HepG2 (cell line): ENCODE measurements at regions not wholly inside any gene's neighbourhood (a gene's known extent, or its start where the extent isn't known, plus 50 kb on each side); places are given as distances from the start of the nearest gene placed in this dataset.

Experiments used
- ATAC-seq: fragments of 200-7000 bp; cut with Tn5 transposase; 3 replicates; pipeline ENCODE4 v1.9.1; 2020; ENCODE audit warnings: mild to moderate bottlenecking, moderate library complexity
- BruUV-seq: library from RNA; stranded (reverse); fragments of 400-500 nt; replicated peaks from 2 replicates; lab custom pipeline; 2021; lab: Mats Ljungman, UMichigan
- CTCF ChIA-PET: fragments of 300-600 bp; formaldehyde crosslinking; extraction: SDS; loops from one replicate; lab custom pipeline; 2021; ENCODE audit warnings: low total read pairs, inconsistent platforms, low intra/inter-chr PET ratio; lab: Yijun Ruan, JAX
- POLR2A ChIA-PET: fragments of 350-600 bp; sonication (Branson Sonifier 250); formaldehyde crosslinking; loops from one replicate; lab custom pipeline; 2020; ENCODE audit warnings: antibody characterized with exemption, inconsistent platforms; lab: Yijun Ruan, JAX
- DNase-seq: peaks from one replicate; pipeline ENCODE4 v3.0.0-alpha.2; 2015; ENCODE audit warnings: low spot score
- FAIRE-seq: peaks from 3 replicates; lab custom pipeline; 2011; peaks lifted over from hg19 to GRCh38; lab: Jason Lieb, UNC
- H2AFZ ChIP-seq: one replicate; pipeline ENCODE4 v1.6.1; 2011; ENCODE audit warnings: low read length, inconsistent platforms
- H3K27ac ChIP-seq: fragments of 300-600 bp; 3 replicates; pipeline ENCODE4 v1.8.0; 2011; ENCODE audit warnings: mixed run types, mild to moderate bottlenecking, mixed read lengths, low read length, inconsistent platforms; ENCODE audit not compliant: insufficient read depth; ENCODE audit errors: extremely low read length
- H3K27me3 ChIP-seq, 2 experiments: fragments of 200-600 bp in 1 of 2; 2 replicates in 1 of 2; 3 replicates in 1 of 2; pipeline versions ENCODE4 v1.6.0 to v1.8.0; 2011; ENCODE audit warnings: low read length in 2 of 2, mild to moderate bottlenecking in 2 of 2, moderate library complexity in 2 of 2, inconsistent platforms in 1 of 2; ENCODE audit not compliant: insufficient read depth in 2 of 2, control insufficient read depth in 1 of 2
- H3K36me3 ChIP-seq, 2 experiments: fragments of 200-600 bp in 1 of 2; replicated peaks in 1 of 2; 2 replicates in 1 of 2; 3 replicates in 1 of 2; pipeline versions ENCODE4 v1.5.1 to v1.8.0; 2011; ENCODE audit warnings: low read length in 2 of 2, inconsistent platforms in 1 of 2; ENCODE audit not compliant: insufficient read depth in 2 of 2, control insufficient read depth in 1 of 2
- H3K4me1 ChIP-seq: 2 replicates; pipeline ENCODE4 v1.5.1; 2012; ENCODE audit warnings: low read length, inconsistent platforms; ENCODE audit not compliant: insufficient read depth
- H3K4me2 ChIP-seq: 2 replicates; pipeline ENCODE4 v1.6.0; 2011; ENCODE audit warnings: low read depth, low read length, inconsistent platforms
- H3K4me3 ChIP-seq, 3 experiments: fragments of 200-600 bp in 1 of 3; sonication (generic), shearing (Covaris generic) in 1 of 3; replicated peaks in 1 of 3; 2 replicates each; pipeline ENCODE4 v1.5.1; 2011 to 2016; ENCODE audit warnings: low read length in 3 of 3, inconsistent platforms in 2 of 3, low read depth in 2 of 3, mild to moderate bottlenecking in 2 of 3, control low read depth in 1 of 3, mixed read lengths in 1 of 3; ENCODE audit not compliant: insufficient read depth in 1 of 3
- H3K79me2 ChIP-seq: one replicate; pipeline ENCODE4 v1.6.1; 2011; ENCODE audit warnings: low read length, inconsistent platforms; ENCODE audit not compliant: insufficient read depth
- H3K9ac ChIP-seq: 2 replicates; pipeline ENCODE4 v1.6.0; 2011; ENCODE audit warnings: mild to moderate bottlenecking, low read depth, low read length, inconsistent platforms; ENCODE audit not compliant: insufficient read depth
- H3K9me3 ChIP-seq: 2 replicates; pipeline ENCODE4 v1.5.1; 2012; ENCODE audit warnings: mild to moderate bottlenecking, low read length
- H4K20me1 ChIP-seq: 2 replicates; pipeline ENCODE4 v1.6.0; 2011; ENCODE audit warnings: inconsistent platforms, mild to moderate bottlenecking, low read length, moderate library complexity; ENCODE audit not compliant: insufficient read depth
- ARNT2 ChIP-seq: sonication (generic); formaldehyde crosslinking; IDR thresholded peaks from 2 replicates; pipeline ENCODE4 v1.8.0; 2022; ENCODE audit warnings: mild to moderate bottlenecking, low read depth, missing genetic modification reagents, moderate library complexity
- E2F2 ChIP-seq: sonication (generic); formaldehyde crosslinking; IDR thresholded peaks from 2 replicates; pipeline ENCODE4 v1.4.0; 2020; ENCODE audit warnings: missing genetic modification reagents, borderline replicate concordance
- ETV5 ChIP-seq: IDR thresholded peaks from 2 replicates; pipeline ENCODE4 v1.6.1; 2018; ENCODE audit warnings: missing biosample characterization, missing genetic modification reagents, inconsistent platforms, borderline replicate concordance
- GATA4 ChIP-seq: sonication (generic); IDR thresholded peaks from 2 replicates; pipeline ENCODE4 v1.6.1; 2016; ENCODE audit warnings: antibody characterized with exemption, low read depth, borderline replicate concordance
- GATAD2A ChIP-seq: IDR thresholded peaks from 2 replicates; pipeline ENCODE4 v1.6.1; 2016
- MLXIP ChIP-seq: sonication (generic); formaldehyde crosslinking; IDR thresholded peaks from 2 replicates; pipeline ENCODE4 v1.9.0; 2021; ENCODE audit warnings: missing genetic modification reagents, borderline replicate concordance
- NCOA1 ChIP-seq: sonication (generic); formaldehyde crosslinking; IDR thresholded peaks from 2 replicates; pipeline ENCODE4 v1.9.0; 2021; ENCODE audit warnings: missing genetic modification reagents
- POGK ChIP-seq: sonication (generic); formaldehyde crosslinking; conservative IDR thresholded peaks from 2 replicates; pipeline ENCODE4 v1.8.0; 2022; ENCODE audit warnings: mild to moderate bottlenecking, moderate library complexity, missing genetic modification reagents
- RXRA ChIP-seq: sonication (generic); formaldehyde crosslinking; IDR thresholded peaks from 2 replicates; pipeline ENCODE4 v1.5.1; 2020; ENCODE audit warnings: missing genetic modification reagents
- YEATS4 ChIP-seq: sonication (generic); formaldehyde crosslinking; IDR thresholded peaks from 2 replicates; pipeline ENCODE4 v1.4.0; 2020; ENCODE audit warnings: missing genetic modification reagents, borderline replicate concordance
- ZMYM4 ChIP-seq: sonication (generic); formaldehyde crosslinking; IDR thresholded peaks from 2 replicates; pipeline ENCODE4 v1.8.1; 2023; ENCODE audit warnings: mild to moderate bottlenecking, missing genetic modification reagents
- ZNF34 ChIP-seq: sonication (generic); formaldehyde crosslinking; IDR thresholded peaks from 2 replicates; pipeline ENCODE4 v1.4.0; 2020; ENCODE audit warnings: mild to moderate bottlenecking, missing genetic modification reagents, borderline replicate concordance
- ZNF430 ChIP-seq: sonication (generic); formaldehyde crosslinking; IDR thresholded peaks from 2 replicates; pipeline ENCODE4 v1.9.0; 2021; ENCODE audit warnings: mild to moderate bottlenecking, missing genetic modification reagents
- in situ Hi-C: cut with HindIII; loops from 2 replicates; pipeline ENCODE4 v1.10.0; 2017; ENCODE audit warnings: low pct_unique_long_range_greater_than_20kb; ENCODE audit not compliant: extremely low pct_ligation_motif_present
- intact Hi-C: fragments of 100-400 bp; cut with micrococcal nuclease; formaldehyde crosslinking; loops from one replicate; pipeline ENCODE4 v1.10.0; 2022; ENCODE audit not compliant: unreplicated experiment
- TF ChIP-seq, protein P1 (sequence below): IDR thresholded peaks from 2 replicates; pipeline ENCODE4 v1.6.1; 2016; ENCODE audit warnings: low read depth, control low read depth
- TF ChIP-seq, protein P2 (sequence below): IDR thresholded peaks from 2 replicates; pipeline ENCODE4 v1.6.1; 2018; ENCODE audit warnings: missing genetic modification reagents, mild to moderate bottlenecking, missing compliant biosample characterization

- no peak overlapping the region for H3K4me3 ChIP-seq
- no peaks in the 10 kb centered on the region for H4K20me1 ChIP-seq
- in situ Hi-C loops (no loop called here), intact Hi-C loops (no loop called here)
- no peak overlapping the region for H3K4me2 ChIP-seq
- H3K9me3 ChIP-seq: no peaks in the 10 kb centered on the region
- H2AFZ ChIP-seq: no peak overlapping the region
- DNase-seq (no peak), ATAC-seq (no peak)
- no peaks in the 10 kb centered on the region for H3K27me3 ChIP-seq
- no peak overlapping the region for H3K9ac ChIP-seq
- TF ChIP-seq, protein P1, sequence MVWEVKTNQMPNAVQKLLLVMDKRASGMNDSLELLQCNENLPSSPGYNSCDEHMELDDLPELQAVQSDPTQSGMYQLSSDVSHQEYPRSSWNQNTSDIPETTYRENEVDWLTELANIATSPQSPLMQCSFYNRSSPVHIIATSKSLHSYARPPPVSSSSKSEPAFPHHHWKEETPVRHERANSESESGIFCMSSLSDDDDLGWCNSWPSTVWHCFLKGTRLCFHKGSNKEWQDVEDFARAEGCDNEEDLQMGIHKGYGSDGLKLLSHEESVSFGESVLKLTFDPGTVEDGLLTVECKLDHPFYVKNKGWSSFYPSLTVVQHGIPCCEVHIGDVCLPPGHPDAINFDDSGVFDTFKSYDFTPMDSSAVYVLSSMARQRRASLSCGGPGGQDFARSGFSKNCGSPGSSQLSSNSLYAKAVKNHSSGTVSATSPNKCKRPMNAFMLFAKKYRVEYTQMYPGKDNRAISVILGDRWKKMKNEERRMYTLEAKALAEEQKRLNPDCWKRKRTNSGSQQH (CRISPR knock-in tag): no peak
- TF ChIP-seq GATA4 (no peak), GATAD2A (CRISPR knock-in tag) (no peak), RXRA (CRISPR knock-in tag) (no peak), ZNF430 (CRISPR knock-in tag) (no peak), NCOA1 (no peak), ETV5 (CRISPR knock-in tag) (no peak), ARNT2 (no peak), YEATS4 (CRISPR knock-in tag) (no peak), ZNF34 (no peak), ZMYM4 (CRISPR knock-in tag) (no peak), MLXIP (no peak), E2F2 (CRISPR knock-in tag) (no peak), POGK (CRISPR knock-in tag) (no peak)
- TF ChIP-seq, protein P2, sequence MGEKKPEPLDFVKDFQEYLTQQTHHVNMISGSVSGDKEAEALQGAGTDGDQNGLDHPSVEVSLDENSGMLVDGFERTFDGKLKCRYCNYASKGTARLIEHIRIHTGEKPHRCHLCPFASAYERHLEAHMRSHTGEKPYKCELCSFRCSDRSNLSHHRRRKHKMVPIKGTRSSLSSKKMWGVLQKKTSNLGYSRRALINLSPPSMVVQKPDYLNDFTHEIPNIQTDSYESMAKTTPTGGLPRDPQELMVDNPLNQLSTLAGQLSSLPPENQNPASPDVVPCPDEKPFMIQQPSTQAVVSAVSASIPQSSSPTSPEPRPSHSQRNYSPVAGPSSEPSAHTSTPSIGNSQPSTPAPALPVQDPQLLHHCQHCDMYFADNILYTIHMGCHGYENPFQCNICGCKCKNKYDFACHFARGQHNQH (CRISPR knock-in tag): no peak
- TF ChIP-seq, all 625 proteins: peak for 0
- Histone ChIP-seq H3K36me3 (no peaks in the 10 kb centered on the region), H3K79me2 (no peaks in the 10 kb centered on the region), H3K4me1 (peaks cover 13% of the 10 kb centered on the region), H3K27ac (no peak overlapping the region)
- BruUV-seq: no TSS peak
- CTCF ChIA-PET: no interaction called here
- POLR2A ChIA-PET: no interaction called here
- no peak for FAIRE-seq
Measured at GRCh38 chr4:52431410-52431809, 227.7 kb downstream of the USP46 start.
